ENCODE measurements at regions not wholly inside any gene's neighbourhood (a gene's known extent, or its start where the extent isn't known, plus 50 kb on each side); places are given as distances from the start of the nearest gene placed in this dataset.
A peak's percentile ranks its signal among the peaks of the same experiment; 100 is the strongest.

- no peak for DNase-seq
These were observed 52.2 kb upstream of the SPACA1 start for GRCh38 chr6:87995461-87995860.

- no peak for DNase-seq
These were observed 54.3 kb upstream of the SPACA1 start for GRCh38 chr6:87993356-87993755.

- no peak for DNase-seq
These were observed 56.8 kb upstream of the SPACA1 start for GRCh38 chr6:87990871-87991270.

- no peak for DNase-seq
These were observed 65.5 kb upstream of the SPACA1 start for GRCh38 chr6:87982134-87982533.

GRCh38 chr6:87979737-87980136, 67.9 kb upstream of the SPACA1 start:
- no peak for DNase-seq

GRCh38 chr6:87976616-87977015, 71.0 kb upstream of the SPACA1 start:
- DNase-seq: peak; percentile 44

GRCh38 chr6:87975561-87975960, 72.1 kb upstream of the SPACA1 start:
- no peak for DNase-seq

GRCh38 chr6:87972279-87972678, 75.4 kb upstream of the SPACA1 start:
- DNase-seq: no peak

GRCh38 chr6:87971605-87972262, 75.9 kb upstream of the SPACA1 start:
- DNase-seq: no peak

GRCh38 chr6:87968435-87969278, 79.0 kb upstream of the SPACA1 start:
- peak; percentile 76 for DNase-seq

GRCh38 chr6:87965806-87966205, 81.8 kb upstream of the SPACA1 start:
- DNase-seq: no peak

GRCh38 chr6:87959083-87959482, 88.6 kb upstream of the SPACA1 start:
- no peak for DNase-seq

GRCh38 chr6:87951751-87952150, 95.9 kb upstream of the SPACA1 start:
- DNase-seq: no peak

GRCh38 chr6:87950614-87951013, 97.0 kb upstream of the SPACA1 start:
- no peak for DNase-seq

GRCh38 chr6:87949194-87949593, 98.4 kb upstream of the SPACA1 start:
- DNase-seq: no peak

- DNase-seq: peak; percentile 51
These were observed 101.0 kb upstream of the SPACA1 start for GRCh38 chr6:87946669-87947068.

- peak; percentile 91 for DNase-seq
These were observed 101.7 kb upstream of the SPACA1 start for GRCh38 chr6:87945966-87946365.

GRCh38 chr6:87945181-87945580, 102.5 kb upstream of the SPACA1 start:
- peak; percentile 91 for DNase-seq

GRCh38 chr6:87944541-87944954, 103.1 kb upstream of the SPACA1 start:
- DNase-seq: peak; percentile 99

- no peak for DNase-seq
These were observed 104.5 kb upstream of the SPACA1 start for GRCh38 chr6:87943191-87943590.

GRCh38 chr6:87941556-87942358, 105.9 kb upstream of the SPACA1 start:
- DNase-seq: no peak

GRCh38 chr6:87939776-87940175, 107.9 kb upstream of the SPACA1 start:
- no peak for DNase-seq

- DNase-seq: no peak
These were observed 109.4 kb upstream of the SPACA1 start for GRCh38 chr6:87938287-87938686.

- no peak for DNase-seq
These were observed 111.6 kb upstream of the SPACA1 start for GRCh38 chr6:87936065-87936464.

All from NCI-H2171 treated with DMSO at 0.1 percent for 48 hours (cell line).